Thymus (tissue), 11 donors: ENCODE measurements at regions not wholly inside any gene's neighbourhood (a gene's known extent, or its start where the extent isn't known, plus 50 kb on each side); places are given as distances from the start of the nearest gene placed in this dataset.

Source experiments
- DNase-seq, 9 donors: peaks; one replicate each; pipeline ENCODE4 v3.0.0-alpha.2; 2013; ENCODE audit warnings: low spot score in 9 of 9, low read depth in 6 of 9, missing footprints in 1 of 9
- H3K27ac ChIP-seq, 2 donors: one replicate each; pipeline ENCODE4 v1.5.1; 2013; ENCODE audit warnings: control low read depth in 1 of 2, low read depth in 1 of 2, low read length in 1 of 2, mild to moderate bottlenecking in 1 of 2, moderate library complexity in 1 of 2
- H3K27me3 ChIP-seq, 2 donors: one replicate each; pipeline ENCODE4 v1.5.1; 2013; ENCODE audit warnings: low read length in 1 of 2; ENCODE audit not compliant: control insufficient read depth in 2 of 2, insufficient read depth in 1 of 2
- H3K36me3 ChIP-seq, 2 donors: one replicate each; pipeline ENCODE4 v1.5.1; 2013; ENCODE audit warnings: low read length in 1 of 2, mild to moderate bottlenecking in 1 of 2, moderate library complexity in 1 of 2; ENCODE audit not compliant: control insufficient read depth in 2 of 2, insufficient read depth in 2 of 2
- H3K4me1 ChIP-seq, 2 donors: one replicate each; pipeline ENCODE4 v1.5.1; 2013; ENCODE audit warnings: low read length in 2 of 2; ENCODE audit not compliant: control insufficient read depth in 2 of 2, insufficient read depth in 2 of 2
- H3K4me3 ChIP-seq, 2 donors: one replicate each; pipeline ENCODE4 v1.5.1; 2013; ENCODE audit warnings: low read length in 2 of 2, control low read depth in 1 of 2, mild to moderate bottlenecking in 1 of 2
- H3K9me3 ChIP-seq, 2 donors: one replicate each; pipeline ENCODE4 v1.5.1; 2013; ENCODE audit warnings: low read length in 1 of 2, mild to moderate bottlenecking in 1 of 2; ENCODE audit not compliant: control insufficient read depth in 2 of 2, insufficient read depth in 1 of 2
- WGBS: extraction: QIAGEN DNeasy Blood & Tissue Kit; methylation state at CpG from one replicate; pipeline ENCODE4 v1.1.7; 2013; 5-methylcytosine and 5-hydroxymethylcytosine counted together
- donor health status: healthy.

DNA sequence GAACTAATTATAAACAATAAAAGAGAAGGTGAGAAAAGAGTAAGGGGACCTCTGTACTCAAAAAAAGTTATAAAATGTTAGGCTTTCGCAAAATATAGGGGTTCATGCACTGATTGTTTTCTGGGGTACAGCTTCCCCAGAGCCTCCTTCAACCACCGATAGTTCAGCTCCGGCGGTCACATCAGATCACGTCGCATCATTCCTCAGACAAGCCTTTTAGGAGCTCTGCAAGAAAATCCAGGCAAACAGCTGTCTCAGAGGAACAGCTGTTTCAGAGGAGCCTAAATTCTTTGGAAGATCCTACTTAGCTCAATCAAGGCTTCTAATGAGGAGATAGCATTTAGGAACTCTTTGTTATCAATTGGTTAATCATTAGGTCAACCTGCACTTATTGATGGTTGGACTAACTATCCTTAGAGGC, 78.7 kb downstream of the MYCN start:
- no peak for DNase-seq
- Histone ChIP-seq H3K27ac (no peak overlapping the region), H3K36me3 (no peaks in the 10 kb centered on the region), H3K27me3 (peaks cover 4 to 16% of the 10 kb centered on the region in 2 donors), H3K9me3 (no peaks in the 10 kb centered on the region), H3K4me3 (no peak overlapping the region), H3K4me1 (peaks cover 0 to under 1% of the 10 kb centered on the region in 2 donors)
- WGBS = 98% methylated on average over 6 of the region's 6 CpGs

DNA sequence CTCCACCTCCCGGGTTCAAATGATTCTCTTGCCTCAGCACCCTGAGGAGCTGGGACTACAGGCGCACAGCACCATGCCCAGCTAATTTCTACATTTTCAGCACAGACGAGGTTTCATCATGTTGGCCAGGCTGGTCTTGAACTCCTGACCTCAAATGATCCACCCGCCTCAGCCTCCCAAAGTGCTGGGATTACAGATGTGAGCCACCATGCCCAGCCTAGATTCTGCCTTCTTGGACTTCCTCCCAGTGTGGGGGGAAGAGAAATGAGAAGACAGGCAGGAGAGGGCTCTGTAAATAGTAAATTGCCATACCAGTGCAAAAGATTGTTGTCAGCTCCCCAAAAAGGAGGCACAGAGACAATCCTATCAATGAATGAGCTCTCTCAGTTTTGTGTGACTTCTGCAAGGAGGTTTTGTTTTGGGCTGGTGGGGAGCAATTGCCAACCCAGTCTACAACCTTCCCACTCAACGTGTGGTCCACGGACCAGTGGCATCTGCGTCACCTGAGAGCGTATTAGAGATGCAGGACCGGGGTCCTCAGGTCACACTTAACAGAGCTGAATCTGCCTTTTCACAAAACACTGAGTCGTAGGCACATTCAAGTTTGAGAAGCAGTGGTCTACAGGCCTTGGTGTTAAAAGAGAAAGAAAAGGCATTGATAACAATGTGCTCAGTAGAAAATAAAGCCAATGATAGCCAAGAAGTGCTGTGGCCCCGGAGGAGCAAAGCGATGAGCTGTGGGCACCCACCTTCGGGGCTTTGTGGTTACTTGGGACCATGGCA, 78.1 kb downstream of the MYCN start:
- H3K4me3 ChIP-seq = no peak overlapping the region
- H3K4me1 ChIP-seq = peaks cover 4 to 6% of the 10 kb centered on the region in 2 donors
- no peaks in the 10 kb centered on the region for H3K36me3 ChIP-seq
- H3K27me3 ChIP-seq = peaks cover 4 to 22% of the 10 kb centered on the region in 2 donors
- no peak for DNase-seq
- H3K9me3 ChIP-seq = no peaks in the 10 kb centered on the region
- H3K27ac ChIP-seq = no peak overlapping the region
- WGBS = 96% methylated on average over 13 of the region's 13 CpGs

DNA sequence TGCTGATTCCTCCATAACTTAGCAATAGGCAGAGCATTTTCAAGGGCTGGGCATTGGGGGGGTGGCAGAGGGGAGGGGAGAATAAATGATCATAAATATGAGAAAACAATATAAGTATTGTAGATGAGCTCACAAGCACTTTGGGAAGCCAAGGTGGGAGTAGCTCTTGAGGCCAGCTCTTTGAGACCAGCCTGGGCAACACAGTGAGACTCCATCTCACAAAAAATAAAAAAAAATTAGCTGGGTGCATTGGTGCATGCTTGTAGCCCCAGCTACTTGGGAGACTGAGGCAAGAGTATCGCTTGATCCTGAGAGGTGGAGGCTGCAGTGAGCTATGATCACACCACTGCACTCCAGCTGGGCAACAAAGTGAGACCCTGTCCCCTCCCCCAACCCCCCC, 75.9 kb downstream of the MYCN start:
- Histone ChIP-seq H3K4me1 (peaks cover 4 to 15% of the 10 kb centered on the region in 2 donors), H3K9me3 (peaks cover 0 to 3% of the 10 kb centered on the region in 2 donors), H3K27ac (no peak overlapping the region), H3K4me3 (no peak overlapping the region), H3K27me3 (peaks cover 4 to 43% of the 10 kb centered on the region in 2 donors), H3K36me3 (no peaks in the 10 kb centered on the region)
- 92% methylated on average over 1 of the region's 1 CpG for WGBS
- no peak for DNase-seq

DNA sequence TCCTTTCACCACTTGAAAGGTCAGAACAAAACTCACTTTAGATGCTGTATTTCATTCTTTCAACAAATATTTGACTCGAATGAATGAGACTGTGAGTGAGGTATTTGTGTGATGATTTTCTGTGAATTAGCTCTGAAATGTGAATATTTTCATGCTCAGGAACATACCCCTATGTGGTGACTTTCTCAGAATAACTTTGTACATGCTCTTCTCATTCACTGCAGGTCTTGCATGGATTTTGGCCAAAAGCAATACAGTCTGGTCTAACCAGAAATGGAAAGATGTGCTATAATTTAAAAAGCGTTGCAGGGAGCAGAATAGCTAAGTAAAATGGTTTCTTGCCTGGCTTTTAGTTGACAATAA, 75.5 kb downstream of the MYCN start:
- no peak overlapping the region for H3K27ac ChIP-seq
- DNase-seq = no peak
- no peak overlapping the region for H3K4me3 ChIP-seq
- H3K4me1 ChIP-seq = peaks cover 4 to 15% of the 10 kb centered on the region in 2 donors
- 56% methylated on average over 2 of the region's 2 CpGs for WGBS
- H3K9me3 ChIP-seq = peaks cover 0 to 3% of the 10 kb centered on the region in 2 donors
- H3K36me3 ChIP-seq = no peaks in the 10 kb centered on the region
- H3K27me3 ChIP-seq = peaks cover 4 to 43% of the 10 kb centered on the region in 2 donors

DNA sequence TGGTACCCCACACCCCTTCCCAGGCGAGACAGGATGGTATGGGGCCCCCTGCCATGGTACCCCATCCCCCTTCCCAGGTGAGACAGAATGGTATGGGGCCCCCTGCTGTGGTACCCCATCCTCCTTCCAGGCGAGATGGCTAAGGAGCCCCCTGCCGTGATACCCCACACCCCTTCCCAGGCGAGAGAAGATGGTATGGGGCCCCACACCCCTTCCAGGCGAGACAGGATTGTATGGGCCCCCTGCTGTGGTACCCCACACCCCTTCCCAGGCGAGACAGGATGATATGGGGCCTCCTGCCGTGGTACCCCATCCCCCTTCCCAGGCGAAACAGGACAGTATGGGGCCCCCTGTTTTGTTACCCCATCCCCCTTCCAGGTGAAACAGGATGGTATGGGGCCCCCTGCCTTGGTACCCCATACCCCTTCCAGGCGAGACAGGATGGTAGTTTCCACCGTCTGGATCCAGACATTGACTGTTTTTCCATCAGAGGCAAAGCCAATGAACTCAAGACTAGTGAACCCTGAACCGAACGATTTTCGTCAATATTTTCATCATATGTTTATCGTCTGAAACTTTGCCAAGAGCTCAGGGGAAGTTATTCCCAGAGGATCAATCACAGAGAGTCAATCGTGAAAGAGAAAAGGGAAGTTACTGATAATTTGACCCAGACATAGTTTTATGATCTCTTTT, 75.0 kb downstream of the MYCN start:
- H3K9me3 ChIP-seq = peaks cover 0 to 3% of the 10 kb centered on the region in 2 donors
- H3K4me1 ChIP-seq = peaks cover 4 to 15% of the 10 kb centered on the region in 2 donors
- no peaks in the 10 kb centered on the region for H3K36me3 ChIP-seq
- no peak overlapping the region for H3K4me3 ChIP-seq
- no peak for DNase-seq
- H3K27me3 ChIP-seq = peaks cover 4 to 43% of the 10 kb centered on the region in 2 donors
- WGBS = 88% methylated on average over 15 of the region's 15 CpGs
- H3K27ac ChIP-seq = no peak overlapping the region

DNA sequence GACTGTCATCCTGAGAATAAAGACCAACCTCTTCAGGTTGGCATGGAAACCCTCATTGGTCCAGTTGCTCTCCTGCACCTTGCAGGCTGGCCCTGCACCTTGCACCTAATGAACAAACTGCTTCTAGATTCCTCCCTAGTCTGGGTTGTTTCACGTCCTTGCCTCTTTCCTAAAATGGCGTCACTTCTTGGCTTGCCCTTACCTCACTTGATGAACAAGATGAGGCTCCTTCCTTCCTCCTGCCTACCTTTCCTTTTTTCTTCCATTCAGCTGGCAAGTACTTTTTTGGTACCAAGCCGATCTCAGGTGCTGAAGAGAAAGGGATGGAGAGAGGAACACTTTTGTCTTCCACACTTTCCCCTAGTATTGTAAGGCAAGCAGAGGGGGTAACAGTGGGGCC, 74.5 kb downstream of the MYCN start:
- no peak for DNase-seq
- H3K36me3 ChIP-seq = no peaks in the 10 kb centered on the region
- peaks cover 4 to 43% of the 10 kb centered on the region in 2 donors for H3K27me3 ChIP-seq
- 97% methylated on average over 3 of the region's 3 CpGs for WGBS
- H3K27ac ChIP-seq = no peak overlapping the region
- no peak overlapping the region for H3K4me3 ChIP-seq
- peaks cover 4 to 15% of the 10 kb centered on the region in 2 donors for H3K4me1 ChIP-seq
- H3K9me3 ChIP-seq = peaks cover 0 to 3% of the 10 kb centered on the region in 2 donors

DNA sequence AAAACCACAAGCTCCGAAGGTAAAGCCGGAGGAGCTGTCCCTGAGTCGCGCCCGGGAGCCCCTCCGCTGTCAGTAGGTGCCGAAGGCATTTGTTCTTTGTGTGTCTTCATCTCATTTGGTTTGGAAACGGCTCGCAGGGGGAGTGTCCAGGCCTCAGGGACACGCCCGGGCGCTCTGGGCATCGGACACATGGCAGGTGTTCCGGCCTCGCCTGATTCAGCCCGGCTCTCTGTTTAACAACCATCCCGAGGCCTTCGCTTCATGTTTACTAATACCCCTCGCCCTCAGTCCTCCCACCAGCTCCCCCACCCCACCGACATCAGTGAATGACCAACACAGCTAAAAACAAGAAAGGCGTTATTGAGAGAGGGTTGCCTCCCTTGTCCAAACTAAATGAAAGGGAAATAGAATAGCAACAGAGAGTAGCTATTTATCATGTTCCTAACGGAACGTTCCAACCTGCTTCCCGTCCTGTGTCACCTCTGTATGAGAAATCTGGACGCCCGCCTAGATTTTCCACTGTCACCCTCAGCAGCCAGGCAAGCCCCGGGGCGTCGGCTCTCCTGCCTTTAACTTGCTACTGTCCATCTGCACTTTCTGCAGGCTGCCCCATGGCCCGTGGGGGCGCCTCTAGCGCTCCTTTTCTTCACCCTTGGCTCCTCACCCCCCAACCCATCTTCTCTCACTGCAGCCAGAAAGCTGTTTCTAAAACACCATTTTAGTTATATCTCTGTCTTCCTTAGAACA, 73.9 kb downstream of the MYCN start:
- H3K27me3 ChIP-seq = peaks cover 4 to 43% of the 10 kb centered on the region in 2 donors
- H3K4me1 ChIP-seq = peaks cover 4 to 15% of the 10 kb centered on the region in 2 donors
- peaks cover 0 to 3% of the 10 kb centered on the region in 2 donors for H3K9me3 ChIP-seq
- DNase-seq = no peak
- H3K27ac ChIP-seq = no peak overlapping the region
- no peaks in the 10 kb centered on the region for H3K36me3 ChIP-seq
- WGBS = 54% methylated on average over 32 of the region's 32 CpGs
- H3K4me3 ChIP-seq = no peak overlapping the region

DNA sequence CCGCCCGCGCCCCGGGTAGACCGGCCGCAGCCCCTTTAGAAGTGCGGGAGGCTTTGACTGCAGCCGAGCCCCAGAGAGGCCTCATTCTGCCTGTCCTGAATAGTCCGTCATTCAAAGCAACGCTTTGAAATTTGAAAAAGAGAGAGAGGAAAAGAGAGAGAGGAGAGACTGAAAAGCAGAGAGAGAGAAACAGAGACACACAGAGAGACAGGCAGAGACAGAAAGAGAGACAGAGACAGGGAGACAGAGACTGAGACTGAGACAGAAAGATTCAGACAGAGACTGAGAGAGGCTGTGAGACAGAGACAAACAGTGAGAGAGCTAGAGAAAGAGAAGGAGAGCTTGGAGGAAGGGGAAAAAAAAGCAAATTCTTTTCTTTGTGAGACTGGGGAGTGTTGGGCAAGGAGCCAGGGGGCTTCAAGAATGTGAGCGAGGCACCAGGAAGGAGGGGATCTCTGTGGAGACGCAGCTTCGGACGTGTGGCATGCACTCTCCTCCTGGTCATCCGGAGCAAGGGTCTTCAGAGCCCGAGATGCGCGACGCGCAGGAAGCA, 73.1 kb downstream of the MYCN start:
- DNase-seq = no peak
- Histone ChIP-seq H3K27me3 (peaks cover 4 to 43% of the 10 kb centered on the region in 2 donors), H3K4me1 (peaks cover 4 to 15% of the 10 kb centered on the region in 2 donors), H3K4me3 (no peak overlapping the region), H3K36me3 (no peaks in the 10 kb centered on the region), H3K9me3 (peaks cover 0 to 3% of the 10 kb centered on the region in 2 donors), H3K27ac (no peak overlapping the region)
- 33% methylated on average over 20 of the region's 20 CpGs for WGBS
